HEK293 (cell line): ENCODE measurements at regions not wholly inside any gene's neighbourhood (a gene's known extent, or its start where the extent isn't known, plus 50 kb on each side); places are given as distances from the start of the nearest gene placed in this dataset.

Source experiments
- HOXA7 ChIP-seq: sonication (generic); formaldehyde crosslinking; IDR thresholded peaks from 2 replicates; pipeline ENCODE4 v1.8.1; 2022; ENCODE audit warnings: missing genetic modification reagents, borderline replicate concordance
- KLF10 ChIP-seq: fragments of 450-650 bp; IDR thresholded peaks from 2 replicates; pipeline ENCODE4 v1.5.1; 2018; ENCODE audit warnings: missing biosample characterization, mild to moderate bottlenecking, missing genetic modification characterization
- KLF8 ChIP-seq: fragments of 450-650 bp; formaldehyde crosslinking; IDR thresholded peaks from 2 replicates; pipeline ENCODE4 v1.5.1; 2016; ENCODE audit warnings: missing biosample characterization, missing genetic modification characterization
- ZBTB7A ChIP-seq: fragments of 450-650 bp; formaldehyde crosslinking; IDR thresholded peaks from 2 replicates; pipeline ENCODE4 v1.5.1; 2016; ENCODE audit warnings: low read depth, missing biosample characterization, missing genetic modification characterization
- ZNF292 ChIP-seq: fragments of 450-650 bp; formaldehyde crosslinking; IDR thresholded peaks from 2 replicates; pipeline ENCODE4 v1.5.1; 2016; ENCODE audit warnings: low read depth, missing biosample characterization, missing genetic modification characterization, borderline replicate concordance
- ZNF335 ChIP-seq: fragments of 450-650 bp; formaldehyde crosslinking; conservative IDR thresholded peaks from 2 replicates; pipeline ENCODE4 v1.5.1; 2016; ENCODE audit warnings: missing biosample characterization, missing genetic modification characterization
- ZNF707 ChIP-seq: fragments of 450-650 bp; formaldehyde crosslinking; IDR thresholded peaks from 2 replicates; pipeline ENCODE4 v1.5.1; 2016; ENCODE audit warnings: missing biosample characterization, missing genetic modification characterization
- ZNF76 ChIP-seq: fragments of 450-650 bp; formaldehyde crosslinking; IDR thresholded peaks from 2 replicates; pipeline ENCODE4; 2016; ENCODE audit warnings: low read depth, missing biosample characterization, missing genetic modification characterization, borderline replicate concordance
- ZSCAN30 ChIP-seq: fragments of 450-650 bp; IDR thresholded peaks from 2 replicates; pipeline ENCODE4 v1.5.1; 2018; ENCODE audit warnings: missing biosample characterization, mild to moderate bottlenecking, missing genetic modification characterization, moderate library complexity
- TF ChIP-seq, protein P1 (sequence below): fragments of 450-650 bp; formaldehyde crosslinking; IDR thresholded peaks from 2 replicates; pipeline ENCODE4 v1.5.1; 2016; ENCODE audit warnings: missing biosample characterization, missing genetic modification characterization
- TF ChIP-seq, protein P2 (sequence below): fragments of 450-650 bp; formaldehyde crosslinking; IDR thresholded peaks from 2 replicates; pipeline ENCODE4 v1.5.1; 2016; ENCODE audit warnings: missing biosample characterization, missing genetic modification characterization
- TF ChIP-seq, protein P3 (sequence below): fragments of 450-650 bp; formaldehyde crosslinking; IDR thresholded peaks from 2 replicates; pipeline ENCODE4 v1.5.1; 2016; ENCODE audit warnings: missing biosample characterization, missing genetic modification characterization

DNA sequence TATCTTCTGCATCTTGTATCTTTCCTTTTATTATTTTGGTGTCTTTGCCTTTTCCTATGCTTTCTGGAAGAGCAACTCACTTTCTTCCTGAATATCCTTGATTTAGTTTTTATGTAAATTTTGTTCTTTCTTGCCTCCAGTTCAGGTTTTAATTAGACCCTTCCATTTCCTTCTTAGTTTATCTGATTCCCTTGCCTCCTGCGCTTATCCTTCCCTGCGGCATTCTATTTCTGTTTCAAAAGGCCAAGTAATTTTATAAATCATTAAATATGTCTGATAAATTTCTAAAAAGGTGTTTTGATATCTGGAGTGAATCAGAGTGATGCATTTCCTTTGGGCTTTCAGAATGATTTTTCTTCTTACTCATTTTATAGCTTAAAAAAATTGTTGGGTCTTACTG is 167.7 kb upstream of the WDR11 start:
- TF ChIP-seq, protein P1, sequence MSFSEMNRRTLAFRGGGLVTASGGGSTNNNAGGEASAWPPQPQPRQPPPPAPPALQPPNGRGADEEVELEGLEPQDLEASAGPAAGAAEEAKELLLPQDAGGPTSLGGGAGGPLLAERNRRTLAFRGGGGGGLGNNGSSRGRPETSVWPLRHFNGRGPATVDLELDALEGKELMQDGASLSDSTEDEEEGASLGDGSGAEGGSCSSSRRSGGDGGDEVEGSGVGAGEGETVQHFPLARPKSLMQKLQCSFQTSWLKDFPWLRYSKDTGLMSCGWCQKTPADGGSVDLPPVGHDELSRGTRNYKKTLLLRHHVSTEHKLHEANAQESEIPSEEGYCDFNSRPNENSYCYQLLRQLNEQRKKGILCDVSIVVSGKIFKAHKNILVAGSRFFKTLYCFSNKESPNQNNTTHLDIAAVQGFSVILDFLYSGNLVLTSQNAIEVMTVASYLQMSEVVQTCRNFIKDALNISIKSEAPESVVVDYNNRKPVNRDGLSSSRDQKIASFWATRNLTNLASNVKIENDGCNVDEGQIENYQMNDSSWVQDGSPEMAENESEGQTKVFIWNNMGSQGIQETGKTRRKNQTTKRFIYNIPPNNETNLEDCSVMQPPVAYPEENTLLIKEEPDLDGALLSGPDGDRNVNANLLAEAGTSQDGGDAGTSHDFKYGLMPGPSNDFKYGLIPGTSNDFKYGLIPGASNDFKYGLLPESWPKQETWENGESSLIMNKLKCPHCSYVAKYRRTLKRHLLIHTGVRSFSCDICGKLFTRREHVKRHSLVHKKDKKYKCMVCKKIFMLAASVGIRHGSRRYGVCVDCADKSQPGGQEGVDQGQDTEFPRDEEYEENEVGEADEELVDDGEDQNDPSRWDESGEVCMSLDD (tag by site-specific recombination): no peak
- TF ChIP-seq ZNF292 (tag by site-specific recombination): no peak
- TF ChIP-seq ZNF335 (tag by site-specific recombination): no peak
- no peak for TF ChIP-seq KLF10 (tag by site-specific recombination)
- no peak for TF ChIP-seq HOXA7 (CRISPR knock-in tag)
- TF ChIP-seq, protein P2, sequence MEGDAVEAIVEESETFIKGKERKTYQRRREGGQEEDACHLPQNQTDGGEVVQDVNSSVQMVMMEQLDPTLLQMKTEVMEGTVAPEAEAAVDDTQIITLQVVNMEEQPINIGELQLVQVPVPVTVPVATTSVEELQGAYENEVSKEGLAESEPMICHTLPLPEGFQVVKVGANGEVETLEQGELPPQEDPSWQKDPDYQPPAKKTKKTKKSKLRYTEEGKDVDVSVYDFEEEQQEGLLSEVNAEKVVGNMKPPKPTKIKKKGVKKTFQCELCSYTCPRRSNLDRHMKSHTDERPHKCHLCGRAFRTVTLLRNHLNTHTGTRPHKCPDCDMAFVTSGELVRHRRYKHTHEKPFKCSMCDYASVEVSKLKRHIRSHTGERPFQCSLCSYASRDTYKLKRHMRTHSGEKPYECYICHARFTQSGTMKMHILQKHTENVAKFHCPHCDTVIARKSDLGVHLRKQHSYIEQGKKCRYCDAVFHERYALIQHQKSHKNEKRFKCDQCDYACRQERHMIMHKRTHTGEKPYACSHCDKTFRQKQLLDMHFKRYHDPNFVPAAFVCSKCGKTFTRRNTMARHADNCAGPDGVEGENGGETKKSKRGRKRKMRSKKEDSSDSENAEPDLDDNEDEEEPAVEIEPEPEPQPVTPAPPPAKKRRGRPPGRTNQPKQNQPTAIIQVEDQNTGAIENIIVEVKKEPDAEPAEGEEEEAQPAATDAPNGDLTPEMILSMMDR: no peak
- TF ChIP-seq, protein P3, sequence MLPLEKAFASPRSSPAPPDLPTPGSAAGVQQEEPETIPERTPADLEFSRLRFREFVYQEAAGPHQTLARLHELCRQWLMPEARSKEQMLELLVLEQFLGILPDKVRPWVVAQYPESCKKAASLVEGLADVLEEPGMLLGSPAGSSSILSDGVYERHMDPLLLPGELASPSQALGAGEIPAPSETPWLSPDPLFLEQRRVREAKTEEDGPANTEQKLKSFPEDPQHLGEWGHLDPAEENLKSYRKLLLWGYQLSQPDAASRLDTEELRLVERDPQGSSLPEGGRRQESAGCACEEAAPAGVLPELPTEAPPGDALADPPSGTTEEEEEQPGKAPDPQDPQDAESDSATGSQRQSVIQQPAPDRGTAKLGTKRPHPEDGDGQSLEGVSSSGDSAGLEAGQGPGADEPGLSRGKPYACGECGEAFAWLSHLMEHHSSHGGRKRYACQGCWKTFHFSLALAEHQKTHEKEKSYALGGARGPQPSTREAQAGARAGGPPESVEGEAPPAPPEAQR (tag by site-specific recombination): no peak
- no peak for TF ChIP-seq ZNF76 (tag by site-specific recombination)
- no peak for TF ChIP-seq ZNF707
- TF ChIP-seq ZSCAN30: no peak
- no peak for TF ChIP-seq ZBTB7A
- no peak for TF ChIP-seq KLF8 (tag by site-specific recombination)
